Heart right ventricle (tissue), 16 donors: ENCODE measurements at regions not wholly inside any gene's neighbourhood (a gene's known extent, or its start where the extent isn't known, plus 50 kb on each side); places are given as distances from the start of the nearest gene placed in this dataset.
A peak's percentile ranks its signal among the peaks of the same experiment; 100 is the strongest.

Experiments
- ATAC-seq, 8 donors: fragments of 200-7000 bp; cut with Tn5 transposase; one replicate each; pipeline ENCODE4 v1.9.1; 2020; ENCODE audit warnings: mild to moderate bottlenecking in 8 of 8, moderate library complexity in 8 of 8, moderate number of reproducible peaks in 1 of 8
- DNase-seq, 2 donors: peaks; one replicate each; pipeline ENCODE4 v3.0.0-alpha.2; 2020
- H3K27ac ChIP-seq, 10 donors: fragments of 200-600 bp; sonication (generic) in 2 of 10; one replicate each; pipeline versions ENCODE4 v1.5.0 to v1.8.0; 2020 to 2022; ENCODE audit warnings: mild to moderate bottlenecking in 3 of 10
- H3K27me3 ChIP-seq, 7 donors: fragments of 200-600 bp; one replicate each; pipeline ENCODE4 v1.8.0; 2021 to 2022; ENCODE audit warnings: mild to moderate bottlenecking in 2 of 7
- H3K36me3 ChIP-seq, 9 donors: fragments of 200-600 bp; sonication (generic) in 1 of 9; one replicate each; pipeline versions ENCODE4 v1.5.0 to v1.8.0; 2020 to 2022; ENCODE audit warnings: mild to moderate bottlenecking in 2 of 9
- H3K4me1 ChIP-seq, 9 donors: fragments of 200-600 bp; sonication (generic) in 1 of 9; one replicate each; pipeline versions ENCODE4 v1.5.0 to v1.8.0; 2020 to 2022; ENCODE audit warnings: mild to moderate bottlenecking in 4 of 9
- H3K4me3 ChIP-seq, 10 donors: fragments of 200-600 bp; sonication (generic) in 2 of 10; one replicate each; pipeline versions ENCODE4 v1.5.0 to v1.8.0; 2020 to 2022; ENCODE audit warnings: mild to moderate bottlenecking in 7 of 10, moderate library complexity in 2 of 10
- H3K9me3 ChIP-seq, 11 donors: fragments of 200-600 bp in 10 of 11; sonication (generic) in 2 of 11; one replicate each; pipeline versions ENCODE4 v1.5.0 to v1.8.0; 2013 to 2022; ENCODE audit warnings: mild to moderate bottlenecking in 2 of 11, control low read depth in 1 of 11, moderate library complexity in 1 of 11
- CTCF ChIP-seq, 9 donors: fragments of 200-600 bp; sonication (generic) in 2 of 9; IDR thresholded peaks; one replicate each; pipeline versions ENCODE4 v1.5.0 to v1.8.0; 2021 to 2022; ENCODE audit warnings: antibody characterized with exemption in 9 of 9, mild to moderate bottlenecking in 5 of 9, moderate library complexity in 1 of 9
- WGBS, 2 donors: extraction: QIAGEN DNeasy Blood & Tissue Kit; methylation state at CpG; one replicate each; pipeline ENCODE4 v1.1.7; 2013; ENCODE audit warnings: inconsistent platforms in 1 of 2; 5-methylcytosine and 5-hydroxymethylcytosine counted together
- intact Hi-C, 10 donors: fragments of 100-400 bp; cut with DNase I; formaldehyde crosslinking; loops; one replicate each; pipeline versions ENCODE4 v1.11.1 to v1.14.2; 2022
- donor health status: Arrhythmogenic right ventricular cardiomyopathy.
- donor health status: ischemic (EF 13 %, LVEDD 7.1; RV severe dilation, severe dysfunction).
- donor health status: healthy with polysubstance abuse.
- donor health status: DM: no; HTN: yes; CAD: no.
- donor health status: DM: no; HTN: no; CAD: no.
- donor health status: ischemic (EF 25% LVEDD 6.9; RV normal size, moderate dysfunction).
- donor health status: ischemic (EF 25% LVEDD 5.7; RV mildly dilated, moderate dysfunction).
- donor health status: healthy.
- donor health status: DM: yes; HTN: yes; CAD: no.
- donor health status: Ischemic cardiomyopathy.
- donor health status: ischemic (EF 35%, LVEDD 5.7; RV mildly dilated, moderate dysfunction).
- donor health status: nonischemic (EF 11% LVEDD 7.7; RV severe dilation, severe dysfunction).
- donor health status: DM: yes; HTN: yes; CAD: no.
- donor health status: PGD.
- donor health status: ischemic (EF 29% LVEDD 5.4; RV normal size, mild dysfunction).
- donor health status: nonischemic (EF 23%, LVEDD 6.1; RV moderate dilation, normal function).

GRCh38 chr9:14027116-14027800 is 286.7 kb downstream of the NFIB start:
- WGBS, 2 donors: 15 to 20% methylated on average over 4 of the region's 4 CpGs
- DNase-seq: peak; percentile 44 to 81
- H3K27ac ChIP-seq: peak overlapping the region; percentile 64 to 94 (median 82)
- H3K4me1 ChIP-seq: peaks cover 15 to 68% (median 40%) of the 10 kb centered on the region in 9 donors
- H3K27me3 ChIP-seq: no peaks in the 10 kb centered on the region
- intact Hi-C loops: loop anchor here in 3 of 10 donors (1.0 to 10.0 kb wide), 7 partner anchors 70 to 602 kb away; no protein-coding TSS in a partner anchor
- no peaks in the 10 kb centered on the region for H3K9me3 ChIP-seq
- no peak for TF ChIP-seq CTCF (IDR thresholded peaks at IDR 0.05)
- no peaks in the 10 kb centered on the region for H3K36me3 ChIP-seq
- peak; percentile 70 to 89 (median 83) for ATAC-seq
- no peak overlapping the region for H3K4me3 ChIP-seq

- intact Hi-C loops: loop anchor here in 3 of 10 donors (5.0 to 10.0 kb wide), 6 partner anchors 72 to 601 kb away; no protein-coding TSS in a partner anchor
- Histone ChIP-seq H3K27ac (peak overlapping the region in 4 of 10 donors; percentile 75 to 94 (median 86)), H3K9me3 (no peaks in the 10 kb centered on the region), H3K27me3 (no peaks in the 10 kb centered on the region), H3K4me1 (peaks cover 9 to 68% (median 32%) of the 10 kb centered on the region in 9 donors), H3K4me3 (no peak overlapping the region), H3K36me3 (no peaks in the 10 kb centered on the region)
- WGBS, 2 donors: 44 to 89% methylated on average over 2 of the region's 2 CpGs
- DNase-seq: no peak
- TF ChIP-seq CTCF (IDR thresholded peaks at IDR 0.05): no peak
- ATAC-seq: no peak
Measured at GRCh38 chr9:14025741-14026140, 288.2 kb downstream of the NFIB start.

- TF ChIP-seq CTCF (IDR thresholded peaks at IDR 0.05): no peak
- WGBS, 2 donors: 94 to 98% methylated on average over 1 of the region's 1 CpG
- H3K27me3 ChIP-seq: no peaks in the 10 kb centered on the region
- H3K4me1 ChIP-seq: peaks cover 9 to 52% (median 24%) of the 10 kb centered on the region in 9 donors
- no peaks in the 10 kb centered on the region for H3K9me3 ChIP-seq
- ATAC-seq (no peak), DNase-seq (no peak)
- H3K36me3 ChIP-seq: no peaks in the 10 kb centered on the region
- no peak overlapping the region for H3K4me3 ChIP-seq
- no peak overlapping the region for H3K27ac ChIP-seq
- intact Hi-C loops: loop anchor here in 2 of 10 donors (10.0 kb wide), 2 partner anchors 438 to 598 kb away; no protein-coding TSS in a partner anchor
Measured at GRCh38 chr9:14023285-14023684, 290.7 kb downstream of the NFIB start.

GRCh38 chr9:14021871-14022525 is 291.9 kb downstream of the NFIB start:
- H3K27me3 ChIP-seq: no peaks in the 10 kb centered on the region
- H3K9me3 ChIP-seq: no peaks in the 10 kb centered on the region
- DNase-seq (no peak), ATAC-seq (peak in 4 of 8 donors; percentile 3 to 71 (median 38))
- WGBS, 2 donors: 67 to 80% methylated on average over 3 of the region's 3 CpGs
- no peak for TF ChIP-seq CTCF (IDR thresholded peaks at IDR 0.05)
- no peak overlapping the region for H3K27ac ChIP-seq
- no peaks in the 10 kb centered on the region for H3K36me3 ChIP-seq
- no peak overlapping the region for H3K4me3 ChIP-seq
- intact Hi-C loops: loop anchor here in 2 of 10 donors (10.0 kb wide), 2 partner anchors 437 to 597 kb away; no protein-coding TSS in a partner anchor
- H3K4me1 ChIP-seq: peaks cover 3 to 49% (median 14%) of the 10 kb centered on the region in 9 donors
